ENCODE measurements at regions not wholly inside any gene's neighbourhood (a gene's known extent, or its start where the extent isn't known, plus 50 kb on each side); places are given as distances from the start of the nearest gene placed in this dataset.

DNA sequence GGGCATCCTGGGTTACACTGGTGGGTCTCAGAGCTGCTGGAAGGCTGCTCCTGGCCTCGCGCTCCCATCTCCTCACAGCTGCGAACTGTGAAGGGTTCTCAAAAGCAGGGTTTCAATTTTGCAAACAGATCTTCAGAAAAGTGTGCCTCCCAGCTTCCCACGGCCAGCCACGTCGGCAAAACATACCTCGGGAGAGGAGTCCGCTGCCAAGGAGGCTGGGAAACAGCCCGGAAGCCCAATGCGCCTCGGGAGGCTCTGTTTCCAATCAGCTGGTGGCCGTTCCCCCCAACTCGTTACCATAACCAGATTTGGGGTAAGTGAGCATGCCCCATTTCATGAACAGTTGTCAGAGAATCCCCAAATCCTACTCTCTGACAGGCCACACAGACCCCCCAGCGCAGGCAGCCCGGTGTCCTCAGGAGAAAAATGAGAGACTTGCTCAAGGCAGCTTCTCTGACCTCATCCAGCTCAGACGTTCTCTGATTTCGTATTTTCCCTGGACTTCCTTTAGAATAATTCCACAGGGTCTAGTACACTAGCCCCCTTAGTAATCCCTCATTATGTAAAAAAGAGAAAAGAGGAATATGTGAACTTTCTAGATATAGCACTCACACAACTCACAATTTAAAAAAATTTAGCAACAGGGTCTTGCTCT, 98.4 kb downstream of the SNX5 start:
- no peak for TF ChIP-seq ZFX (IDR thresholded peaks at IDR 0.05; ENCODE audit: borderline replicate concordance)
- TF ChIP-seq, protein P1, sequence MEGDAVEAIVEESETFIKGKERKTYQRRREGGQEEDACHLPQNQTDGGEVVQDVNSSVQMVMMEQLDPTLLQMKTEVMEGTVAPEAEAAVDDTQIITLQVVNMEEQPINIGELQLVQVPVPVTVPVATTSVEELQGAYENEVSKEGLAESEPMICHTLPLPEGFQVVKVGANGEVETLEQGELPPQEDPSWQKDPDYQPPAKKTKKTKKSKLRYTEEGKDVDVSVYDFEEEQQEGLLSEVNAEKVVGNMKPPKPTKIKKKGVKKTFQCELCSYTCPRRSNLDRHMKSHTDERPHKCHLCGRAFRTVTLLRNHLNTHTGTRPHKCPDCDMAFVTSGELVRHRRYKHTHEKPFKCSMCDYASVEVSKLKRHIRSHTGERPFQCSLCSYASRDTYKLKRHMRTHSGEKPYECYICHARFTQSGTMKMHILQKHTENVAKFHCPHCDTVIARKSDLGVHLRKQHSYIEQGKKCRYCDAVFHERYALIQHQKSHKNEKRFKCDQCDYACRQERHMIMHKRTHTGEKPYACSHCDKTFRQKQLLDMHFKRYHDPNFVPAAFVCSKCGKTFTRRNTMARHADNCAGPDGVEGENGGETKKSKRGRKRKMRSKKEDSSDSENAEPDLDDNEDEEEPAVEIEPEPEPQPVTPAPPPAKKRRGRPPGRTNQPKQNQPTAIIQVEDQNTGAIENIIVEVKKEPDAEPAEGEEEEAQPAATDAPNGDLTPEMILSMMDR (IDR thresholded peaks at IDR 0.05), result no peak

Data from 22Rv1 (cell line).